NCI-H748 (cell line): ENCODE measurements at regions not wholly inside any gene's neighbourhood (a gene's known extent, or its start where the extent isn't known, plus 50 kb on each side); places are given as distances from the start of the nearest gene placed in this dataset.
"Not testable (repeated sequence)": the region's sequence is repeated elsewhere in the genome, so short reads cannot be mapped to it uniquely, and the experiment has no call there.

Experiments
- DNase-seq: peaks from one replicate; lab custom pipeline; 2025; ENCODE audit not compliant: unreplicated experiment; lab: John Stamatoyannopoulos, UW

DNA sequence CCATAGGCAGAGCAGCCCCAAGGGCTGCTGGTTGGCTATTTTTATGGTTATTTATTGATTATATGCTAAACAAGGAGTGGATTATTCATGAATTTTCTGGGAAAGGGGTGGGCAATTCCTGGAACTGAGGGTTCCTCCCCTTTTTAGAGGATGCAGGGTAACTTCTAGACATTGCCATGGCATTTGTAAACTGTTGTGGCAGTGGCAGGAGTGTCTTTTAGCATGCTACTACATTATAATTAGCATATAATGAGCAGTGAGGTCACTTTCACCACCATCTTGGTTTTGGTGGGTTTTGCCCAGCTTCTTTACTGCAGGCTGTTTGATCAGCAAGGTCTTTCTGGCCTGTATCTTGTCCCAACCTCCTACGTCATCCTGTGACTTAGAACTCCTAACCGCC lies 112.2 kb downstream of the RHOU start:
- DNase-seq = not testable (repeated sequence)

- DNase-seq = no peak
Measured at GRCh38 chr1:228848406-228848805, 113.1 kb downstream of the RHOU start.

DNA sequence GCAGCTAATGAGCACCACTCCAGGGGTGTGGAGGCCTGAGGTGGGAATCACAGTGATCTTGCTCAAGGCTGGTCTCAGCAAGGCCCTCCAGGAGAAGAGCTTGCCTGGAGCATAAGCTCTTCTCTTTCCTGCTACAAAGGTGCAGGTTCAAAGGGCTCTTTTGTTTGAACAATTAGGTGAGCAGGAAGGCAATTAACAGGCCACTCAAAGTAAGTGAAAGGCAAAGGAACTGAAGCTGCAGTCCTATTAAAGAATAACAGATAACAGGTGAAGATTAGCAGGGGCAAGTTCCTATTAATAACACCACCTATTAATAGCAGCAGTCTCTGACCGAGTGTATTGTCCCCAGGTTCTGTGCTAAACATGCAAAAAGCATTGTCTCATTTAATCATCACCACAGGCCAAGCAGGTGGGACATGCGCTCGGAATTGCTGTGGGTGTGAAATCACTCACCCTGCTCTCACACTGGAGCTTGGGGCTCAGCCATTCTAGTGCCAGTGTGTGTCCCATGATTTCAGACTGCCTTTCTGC lies 113.8 kb downstream of the RHOU start:
- peak; percentile 65 for DNase-seq

DNA sequence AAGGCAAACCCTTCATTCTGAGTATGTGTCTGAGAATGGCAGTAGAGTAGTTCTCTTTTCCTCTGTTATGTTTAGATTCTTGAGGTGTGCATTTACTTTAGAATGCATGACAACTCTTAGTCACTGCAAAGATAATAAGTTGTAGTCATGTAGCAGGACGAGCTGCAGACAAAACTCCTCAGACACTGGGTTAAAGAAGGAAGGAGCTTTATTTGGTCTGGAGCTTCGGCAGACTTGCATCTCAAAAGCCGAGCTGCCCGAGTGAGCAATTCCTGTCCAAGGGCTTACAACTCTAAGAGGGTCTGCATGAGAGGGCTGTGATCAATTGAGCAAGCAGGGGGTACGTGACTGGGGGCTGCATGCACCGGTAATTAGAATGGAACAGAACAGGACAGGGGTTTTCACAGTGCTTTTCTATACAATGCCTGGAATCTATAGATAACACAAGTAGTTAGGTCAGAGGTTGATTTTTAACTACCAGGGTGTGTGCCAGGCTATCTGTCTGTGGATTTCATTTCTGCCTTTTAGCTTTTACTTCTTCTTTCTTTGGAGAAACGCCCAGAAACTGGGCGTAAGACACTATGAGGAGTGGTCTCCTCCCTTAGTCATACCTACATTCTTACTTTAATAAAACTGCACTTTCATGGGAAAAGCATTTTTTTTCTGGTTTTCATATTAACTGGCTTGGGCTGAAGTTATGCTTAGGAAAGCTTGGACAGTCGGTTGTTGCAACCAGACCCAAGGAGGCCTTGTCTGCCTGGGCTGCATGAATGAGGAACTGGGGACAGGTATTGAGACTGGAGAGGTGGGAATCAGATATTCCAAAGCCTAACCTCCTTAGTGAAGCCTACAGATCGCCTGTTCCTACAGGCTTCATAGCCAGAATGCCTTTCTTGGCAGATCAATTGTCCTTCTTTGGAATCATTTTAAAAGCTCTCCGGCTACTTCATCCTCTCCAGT lies 115.1 kb downstream of the RHOU start:
- DNase-seq = no peak

DNA sequence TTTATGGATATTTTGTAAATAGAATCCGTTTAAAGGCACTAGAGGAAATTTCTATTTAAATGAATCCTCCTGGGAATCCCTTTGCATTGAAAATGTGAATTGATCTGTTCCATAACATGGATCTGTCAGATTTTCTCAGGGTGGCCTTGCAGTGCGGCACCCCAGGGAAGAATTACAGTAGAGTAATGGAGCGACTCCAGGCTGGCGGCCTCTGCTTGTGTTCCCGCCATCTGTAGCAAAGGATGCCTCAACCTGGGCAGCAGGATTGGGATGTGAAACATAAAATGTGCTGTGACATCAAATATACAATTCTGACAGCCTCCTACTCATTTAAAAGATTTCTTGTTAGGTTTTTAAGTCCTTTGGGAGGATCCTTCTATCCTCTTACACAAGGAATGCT lies 115.9 kb downstream of the RHOU start:
- DNase-seq = no peak

DNA sequence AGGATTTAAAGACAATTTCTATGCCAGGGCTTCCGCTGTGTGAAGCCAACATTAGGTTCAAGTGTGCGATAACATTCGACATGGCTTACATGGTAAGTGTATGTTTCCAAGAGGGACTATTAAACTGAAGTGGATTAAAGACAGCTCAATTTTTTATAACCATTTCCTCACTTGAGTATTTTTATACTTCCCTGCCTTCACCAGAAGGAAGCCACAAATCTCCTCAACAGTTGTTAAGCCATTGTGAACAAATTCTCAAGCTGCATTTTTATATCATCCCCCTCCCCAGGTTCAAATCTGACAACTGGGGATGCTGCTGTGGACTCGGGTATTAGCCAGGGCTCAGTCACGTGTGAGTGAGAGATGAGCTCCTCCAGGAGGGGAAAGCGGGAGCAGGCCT lies 116.3 kb downstream of the RHOU start:
- DNase-seq = no peak

GRCh38 chr1:228852024-228852423 lies 116.7 kb downstream of the RHOU start:
- no peak for DNase-seq

DNA sequence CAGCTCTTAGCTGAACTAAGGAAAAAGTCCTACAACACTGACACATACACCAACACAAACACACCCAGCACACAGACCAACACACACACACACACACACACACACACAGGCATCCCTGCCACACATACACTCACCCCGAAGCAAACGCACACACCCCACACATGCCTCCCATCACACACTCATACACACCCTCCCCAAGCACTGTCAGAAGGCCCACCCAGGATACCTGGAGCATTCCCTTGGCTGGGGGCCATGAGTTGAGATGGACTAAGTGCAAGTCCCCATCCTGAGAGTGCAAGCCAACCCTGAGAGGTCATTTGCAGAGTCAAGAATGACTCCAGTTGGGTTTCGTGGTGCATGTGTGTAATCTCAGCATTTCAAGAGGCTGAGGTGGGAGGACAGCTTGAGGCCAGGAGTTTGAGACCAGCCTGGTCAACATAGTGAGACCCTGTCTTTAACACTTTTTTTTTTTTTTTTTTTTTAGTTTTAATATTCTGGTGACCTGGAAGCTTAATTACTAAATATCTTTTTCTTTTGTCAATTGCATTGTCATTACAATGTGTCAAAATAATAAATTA lies 117.3 kb downstream of the RHOU start:
- DNase-seq = no peak

GRCh38 chr1:228853191-228853590 lies 117.9 kb downstream of the RHOU start:
- no peak for DNase-seq

GRCh38 chr1:228853637-228854036 lies 118.4 kb downstream of the RHOU start:
- DNase-seq = no peak

DNA sequence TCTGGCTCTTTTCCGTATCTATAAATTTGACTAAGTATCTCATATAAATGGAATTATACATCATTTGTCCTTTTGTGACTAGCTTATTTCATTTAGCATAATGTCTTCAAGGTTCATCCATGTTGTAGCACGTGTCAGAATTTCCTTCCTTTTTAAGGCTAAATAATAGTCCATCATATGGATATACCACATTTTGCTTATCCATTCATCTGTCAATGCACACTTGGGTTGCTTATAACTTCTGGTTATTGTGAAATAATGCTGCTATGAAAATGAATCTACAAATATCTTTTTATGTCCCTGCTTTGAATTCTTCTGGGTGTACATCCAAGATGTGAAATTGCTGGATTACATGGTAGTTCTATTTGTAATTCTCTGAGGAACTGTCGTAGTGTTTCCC lies 119.6 kb downstream of the RHOU start:
- DNase-seq = no peak

DNA sequence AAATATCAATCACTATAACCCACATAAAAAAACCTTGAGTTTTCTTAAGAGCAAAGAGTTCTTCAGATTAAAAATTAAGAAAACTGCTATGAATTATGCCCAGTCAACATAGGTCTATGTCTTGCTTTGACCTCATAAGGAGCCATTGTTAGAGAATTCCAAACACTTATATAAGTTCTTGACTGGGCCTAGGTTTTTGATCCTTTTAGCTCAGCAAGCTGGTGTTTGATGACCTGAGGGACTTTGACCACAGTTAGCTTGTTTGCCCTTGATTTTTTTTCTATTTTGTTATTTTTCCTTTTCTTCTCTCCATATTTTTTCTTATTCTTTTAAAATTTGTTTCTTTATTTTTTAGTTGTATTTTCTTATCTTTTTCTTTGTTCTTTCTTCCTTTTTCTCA lies 122.3 kb downstream of the RHOU start:
- no peak for DNase-seq

DNA sequence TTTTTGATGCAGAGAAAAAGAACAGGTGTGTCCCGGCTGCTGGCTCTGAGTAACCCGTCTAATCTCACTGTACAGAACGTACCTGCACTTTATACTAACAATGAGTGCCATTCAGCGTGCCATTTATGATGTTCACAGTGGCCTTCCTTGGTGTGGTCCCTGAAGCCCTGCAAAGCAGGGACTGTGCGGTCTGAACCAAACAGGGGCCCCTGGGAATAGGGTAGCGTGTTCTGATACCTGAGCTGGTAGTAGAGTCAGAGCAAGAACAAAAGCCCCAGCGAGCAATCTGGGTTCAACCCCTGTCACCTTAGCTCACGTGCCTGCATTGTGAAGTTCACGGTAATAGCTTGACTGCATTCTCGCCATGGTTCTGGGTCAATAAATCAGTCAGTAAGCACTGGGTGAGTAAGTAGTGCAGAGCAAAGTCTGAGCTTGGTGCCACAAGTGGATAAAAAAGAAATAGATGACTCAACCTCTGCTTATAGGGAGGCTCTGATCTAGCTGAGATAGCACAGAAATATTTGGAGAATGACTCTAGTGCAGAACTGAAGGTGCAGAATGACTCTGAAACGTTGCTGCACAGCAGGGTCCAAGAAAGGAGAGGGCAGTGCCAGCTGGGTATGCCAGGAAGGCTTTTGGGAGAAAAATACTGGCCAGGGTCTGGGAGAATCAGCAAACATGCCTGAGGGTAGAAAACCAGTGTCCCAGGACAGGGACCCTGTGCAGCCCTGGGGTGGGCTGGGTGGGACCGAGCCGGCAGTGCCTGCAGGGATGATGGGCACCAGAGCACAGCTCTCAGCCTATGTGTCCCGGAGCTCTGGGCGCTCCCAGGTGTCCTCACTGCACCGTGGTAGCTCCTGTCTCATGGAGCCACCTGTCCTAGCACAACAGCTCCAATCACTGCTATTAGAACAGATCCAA lies 125.9 kb downstream of the RHOU start:
- peak; percentile 14 for DNase-seq

DNA sequence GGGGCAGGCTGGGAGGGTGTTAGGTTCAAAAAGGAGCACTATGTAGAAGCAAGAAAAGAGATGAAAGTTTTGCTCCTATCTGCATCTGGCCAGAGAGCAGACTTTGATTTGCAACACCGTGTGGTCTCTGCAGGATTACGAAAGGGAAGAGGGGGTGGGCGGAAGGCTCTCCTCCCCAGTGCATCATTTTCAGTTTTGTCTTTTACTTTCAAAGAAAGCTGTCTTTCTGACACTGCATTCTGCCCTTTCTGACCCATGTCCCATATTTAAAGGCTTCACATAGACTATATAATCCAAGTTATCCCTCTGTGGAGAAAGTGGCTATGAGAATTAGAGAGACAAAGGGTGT lies 126.5 kb downstream of the RHOU start:
- no peak for DNase-seq

DNA sequence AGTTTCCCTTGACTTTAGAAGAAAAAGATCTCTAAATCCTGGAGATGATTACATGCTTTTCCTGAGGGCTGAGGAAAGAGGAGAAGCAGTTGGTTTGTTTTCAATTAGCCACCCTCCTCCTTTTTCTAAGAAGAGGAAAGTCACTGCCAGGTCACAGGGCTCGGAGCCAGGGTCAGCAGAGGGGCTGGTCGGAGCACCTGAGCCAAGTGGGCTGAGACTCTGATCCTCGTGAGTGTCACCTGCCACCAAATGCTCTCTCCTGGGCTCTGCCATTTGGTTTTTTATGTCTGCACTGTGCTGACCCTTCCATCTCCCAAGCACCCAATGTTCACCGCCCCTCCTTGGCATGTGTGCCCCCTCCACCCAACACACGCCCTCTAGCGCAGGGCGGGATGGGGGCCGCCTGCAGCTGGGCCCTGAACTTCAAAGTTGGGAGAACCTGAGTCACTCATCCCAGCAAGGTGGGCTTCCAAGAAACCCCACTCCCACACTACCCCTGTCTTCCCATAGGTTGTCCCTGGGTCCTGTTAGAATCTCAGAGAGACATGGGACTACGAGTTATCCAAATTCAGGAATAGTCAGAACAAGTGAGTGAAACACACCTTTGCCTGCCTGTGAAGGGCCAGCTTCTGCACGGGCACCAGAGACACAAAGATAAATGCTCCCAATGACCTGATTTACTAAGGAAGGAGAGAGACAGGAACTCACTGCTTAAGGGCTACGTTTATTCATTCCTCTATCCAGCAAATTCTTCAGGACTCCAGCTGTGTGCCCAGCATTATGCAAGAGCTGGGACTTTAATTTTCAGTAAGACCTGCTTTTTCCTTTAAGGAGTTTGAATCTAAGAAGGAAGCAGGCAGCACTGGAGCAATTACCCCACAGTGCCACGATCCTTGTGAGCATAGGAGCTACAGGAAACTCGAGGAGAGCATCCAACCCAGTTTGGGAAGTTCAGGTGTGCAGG lies 127.5 kb downstream of the RHOU start:
- no peak for DNase-seq

- no peak for DNase-seq
Measured at GRCh38 chr1:228863776-228864175, 128.5 kb downstream of the RHOU start.

DNA sequence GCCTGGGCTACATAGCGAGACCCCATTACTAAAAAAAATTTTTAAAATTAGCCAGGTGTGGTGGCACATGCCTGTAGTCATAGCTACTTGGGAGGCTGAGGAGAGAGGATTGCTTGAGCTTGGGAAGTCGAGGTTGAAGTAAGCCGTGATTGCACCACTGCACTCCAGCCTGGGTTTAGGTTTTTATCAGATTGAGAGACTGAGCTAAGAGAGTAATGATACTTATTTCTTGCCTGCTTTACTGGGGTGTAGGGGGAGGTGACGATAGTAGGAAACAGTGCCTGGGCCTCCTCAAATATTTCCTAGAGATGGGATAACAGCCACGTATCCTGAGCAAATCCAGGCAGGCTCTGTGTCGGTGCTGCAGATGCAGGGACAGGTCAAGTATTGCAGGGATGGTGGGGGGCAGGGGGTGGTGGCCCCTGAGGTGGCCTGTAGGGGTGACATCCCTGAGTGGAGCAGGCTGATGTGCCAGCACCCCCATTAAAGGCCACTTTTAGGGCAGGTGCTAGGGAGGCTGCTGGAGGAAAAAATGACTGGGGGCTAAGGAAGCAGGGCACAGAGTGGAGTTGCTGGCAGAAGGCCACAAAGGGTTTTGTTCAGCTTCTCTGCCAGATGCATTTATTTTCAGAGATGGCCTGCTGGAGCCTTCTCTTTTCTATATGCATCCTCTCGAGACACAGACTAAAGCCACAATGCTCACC lies 130.5 kb downstream of the RHOU start:
- DNase-seq = no peak

DNA sequence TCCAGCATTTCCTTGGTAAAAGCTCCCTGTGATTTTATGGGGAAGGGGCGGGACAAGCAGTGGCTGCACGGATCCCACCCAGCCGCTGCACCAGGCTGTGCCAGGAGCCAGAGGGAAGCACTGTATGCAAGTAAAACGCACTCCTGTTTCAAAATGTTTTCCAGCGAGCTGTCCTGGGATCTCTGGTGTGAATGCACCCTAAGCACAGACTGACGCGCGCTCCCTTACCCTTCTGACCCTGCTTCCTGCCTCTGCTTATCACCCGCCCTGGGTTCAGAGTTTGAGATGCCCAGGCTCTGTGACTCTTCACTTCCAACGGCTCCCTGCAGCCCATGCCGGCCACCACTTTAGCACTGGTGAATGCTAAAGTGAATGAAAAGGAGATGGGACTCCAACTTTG lies 131.2 kb downstream of the RHOU start:
- DNase-seq = no peak

DNA sequence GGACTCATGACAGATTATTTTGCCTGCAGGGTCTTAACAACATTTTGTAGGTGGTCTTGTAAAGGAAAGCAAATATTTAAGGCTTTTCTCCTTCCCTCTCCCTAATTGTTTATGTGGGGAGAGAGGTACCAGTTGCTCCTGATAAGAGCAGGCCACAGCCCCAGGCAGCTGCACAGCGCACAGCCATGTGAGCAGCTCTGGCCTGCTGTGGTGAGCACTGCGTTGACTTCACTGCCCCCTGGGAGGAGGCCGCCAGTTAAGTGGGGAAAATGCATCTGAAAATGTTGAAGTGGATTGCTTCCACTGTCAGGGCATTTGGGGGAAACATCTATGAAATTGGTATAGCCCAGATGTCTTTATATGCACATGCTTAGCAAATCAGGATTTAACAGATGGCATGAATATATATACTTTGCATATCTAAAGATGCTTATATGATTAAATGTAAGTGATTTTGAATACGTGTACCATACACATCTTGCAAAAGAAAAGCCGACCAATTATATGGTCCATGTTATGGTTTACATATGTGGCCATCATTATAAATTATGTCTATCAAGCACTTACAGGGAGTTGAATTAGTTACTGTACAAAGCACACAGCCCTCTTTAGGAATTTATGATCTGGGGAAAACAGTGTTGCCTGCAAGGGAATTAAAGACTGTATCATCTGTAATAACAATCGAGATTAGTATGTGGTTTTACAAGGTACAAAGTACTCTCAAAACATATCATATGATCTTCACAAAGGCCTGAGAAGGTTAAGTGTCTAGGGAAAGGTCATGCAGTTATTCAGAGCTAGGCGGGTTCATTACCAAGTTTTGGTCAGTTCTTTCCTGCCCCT lies 132.1 kb downstream of the RHOU start:
- DNase-seq = peak; percentile 52
